HG03469 (cell line): ENCODE measurements at regions not wholly inside any gene's neighbourhood (a gene's known extent, or its start where the extent isn't known, plus 50 kb on each side); places are given as distances from the start of the nearest gene placed in this dataset.
A peak's percentile ranks its signal among the peaks of the same experiment; 100 is the strongest.
"Not testable (repeated sequence)": the region's sequence is repeated elsewhere in the genome, so short reads cannot be mapped to it uniquely, and the experiment has no call there.

ENCODE experiments used
- ATAC-seq: cut with Tn5 transposase; IDR thresholded peaks from one replicate; pipeline ENCODE4 v1.9.1; 2021; ENCODE audit warnings: mild to moderate bottlenecking, moderate library complexity, moderate number of reproducible peaks; ENCODE audit not compliant: unreplicated experiment

DNA sequence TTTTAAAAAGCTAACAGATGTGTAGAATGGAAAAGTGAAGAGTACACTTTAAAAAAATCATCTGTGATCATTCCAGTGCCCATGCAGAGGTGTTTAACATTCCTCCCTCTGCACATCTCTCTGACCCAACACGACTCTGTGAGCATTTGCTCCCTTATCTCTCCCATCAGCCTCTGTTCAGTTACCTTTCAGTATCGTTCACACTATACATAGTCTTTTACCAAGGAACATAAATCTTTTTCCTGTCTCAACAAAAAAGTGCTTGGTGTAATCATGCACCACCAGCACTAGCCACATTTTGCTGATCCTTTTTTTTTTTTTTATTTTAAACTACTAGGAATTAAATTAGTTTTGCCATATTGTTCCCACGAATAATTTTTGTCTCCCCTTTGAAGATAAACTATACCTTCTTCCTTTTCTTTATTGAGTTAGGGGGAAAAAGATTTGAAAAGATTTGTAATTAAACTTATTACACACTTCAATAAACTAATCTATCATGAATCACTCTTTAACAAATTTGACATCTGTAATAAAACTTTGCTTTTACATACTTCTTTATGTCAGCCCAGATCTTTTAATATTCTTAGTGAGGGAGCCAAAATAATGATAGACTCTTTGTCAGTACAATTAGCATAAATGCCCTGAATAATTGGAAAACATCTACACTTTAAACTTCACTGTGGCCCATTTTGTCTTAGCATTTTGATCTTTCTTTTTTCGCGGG is 489.8 kb upstream of the FANCL start:
- ATAC-seq: no peak

- no peak for ATAC-seq
These were observed 487.0 kb upstream of the FANCL start for GRCh38 chr2:58727981-58728656.

DNA sequence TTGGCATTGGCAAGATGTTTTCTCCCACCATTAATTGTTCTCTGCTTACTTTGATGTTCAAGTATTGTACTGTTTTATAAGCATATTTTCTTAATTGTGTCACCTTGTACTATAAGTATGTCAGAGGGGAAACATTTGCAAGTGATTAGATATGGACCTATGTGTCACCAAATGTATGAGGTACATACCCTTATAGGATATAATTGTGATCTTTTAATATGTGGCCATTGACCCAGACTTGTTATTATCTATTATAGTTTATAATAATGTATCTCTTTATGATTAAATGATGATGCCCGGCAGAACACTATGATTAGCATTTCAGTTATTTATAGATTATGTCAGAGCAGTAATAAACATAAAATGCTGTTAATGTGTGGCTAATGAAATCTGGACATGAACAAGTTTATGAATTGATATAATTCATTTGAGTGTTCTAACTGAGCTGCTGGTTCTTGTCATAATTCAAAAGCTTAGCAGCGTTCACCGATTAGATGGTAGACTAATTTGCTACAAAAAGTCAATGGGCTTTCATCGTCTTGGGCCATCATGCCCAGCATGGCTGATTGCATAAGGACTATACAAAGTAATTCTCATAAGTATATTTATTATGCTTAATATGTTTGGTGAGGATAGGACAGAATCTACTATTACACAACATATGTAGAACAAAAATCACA is 480.9 kb upstream of the FANCL start:
- ATAC-seq: no peak

GRCh38 chr2:58720770-58721697 is 479.9 kb upstream of the FANCL start:
- no peak for ATAC-seq

DNA sequence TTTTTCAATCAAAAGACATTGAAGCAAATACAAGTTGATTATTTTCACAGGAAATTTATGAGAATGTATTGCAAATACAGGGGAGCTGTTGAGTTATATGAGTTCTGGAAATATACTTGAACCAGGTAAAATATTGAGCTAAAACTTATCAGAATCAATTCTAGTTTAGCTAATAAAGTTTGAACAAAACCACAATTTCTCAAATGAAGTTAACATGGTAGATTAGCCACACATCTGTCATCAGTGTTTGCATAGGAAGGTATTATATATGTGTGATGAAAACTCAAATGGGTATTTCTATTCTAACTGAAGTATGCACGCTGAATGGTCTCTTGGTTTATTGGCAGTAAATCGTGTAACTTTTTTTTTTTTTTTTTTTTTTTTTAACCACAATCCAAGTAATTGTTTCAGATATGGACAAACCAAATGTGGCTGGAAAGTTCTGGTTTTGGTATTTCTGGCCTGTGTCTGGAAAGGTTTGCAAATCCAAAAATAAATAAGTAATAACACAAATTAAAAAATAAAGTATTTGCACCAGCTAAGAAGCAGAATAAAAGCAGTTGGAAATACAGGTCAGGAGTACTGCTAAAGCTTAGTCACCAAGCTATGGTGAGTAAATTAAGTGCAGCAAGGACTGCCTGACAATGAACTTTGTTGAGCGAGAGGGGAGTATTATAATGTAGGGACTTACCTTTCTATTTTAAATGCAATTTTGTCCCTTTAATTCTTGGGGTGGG is 479.1 kb upstream of the FANCL start:
- ATAC-seq: no peak

GRCh38 chr2:58715344-58715743 is 474.2 kb upstream of the FANCL start:
- no peak for ATAC-seq

DNA sequence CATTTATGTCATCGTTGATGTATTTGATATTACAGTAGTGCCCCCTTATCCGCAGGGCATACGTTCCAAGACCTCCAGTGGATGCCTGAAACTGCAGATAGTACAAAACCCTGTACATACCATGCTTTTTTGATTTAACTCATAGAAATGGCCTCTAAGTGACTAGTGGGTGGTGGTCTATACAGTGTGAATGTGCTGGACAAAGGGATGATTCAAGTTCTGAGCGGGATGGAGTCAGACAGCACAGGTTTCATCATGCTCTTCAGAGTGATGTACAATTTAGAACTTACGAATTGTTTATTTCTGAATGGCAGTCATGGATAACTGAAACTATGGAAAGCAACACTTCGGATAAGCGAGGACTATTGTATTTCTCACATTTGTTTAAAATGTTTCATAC is 473.1 kb upstream of the FANCL start:
- ATAC-seq: no peak

- ATAC-seq: no peak
These were observed 469.7 kb upstream of the FANCL start for GRCh38 chr2:58710795-58711279.

- no peak for ATAC-seq
These were observed 468.7 kb upstream of the FANCL start for GRCh38 chr2:58709687-58710354.

DNA sequence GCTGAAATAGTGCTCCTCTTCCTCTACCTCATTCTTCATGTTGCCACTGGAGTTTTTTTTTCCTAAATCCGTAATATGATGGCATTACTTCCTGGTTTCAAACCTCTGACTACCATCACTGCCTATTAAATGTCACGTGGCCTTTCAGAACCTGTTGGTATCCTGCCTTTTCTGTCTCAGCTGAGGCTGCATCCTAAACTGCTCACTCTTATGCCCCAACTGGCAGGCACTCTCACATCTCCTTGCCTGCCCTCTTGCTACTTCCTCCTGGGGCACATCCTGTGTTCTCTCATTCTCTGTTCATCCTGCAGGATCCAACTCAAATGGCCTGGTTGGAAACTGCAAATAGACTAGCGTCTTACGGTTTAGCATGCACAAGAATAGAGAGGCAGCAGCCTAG is 468.1 kb upstream of the FANCL start:
- no peak for ATAC-seq

DNA sequence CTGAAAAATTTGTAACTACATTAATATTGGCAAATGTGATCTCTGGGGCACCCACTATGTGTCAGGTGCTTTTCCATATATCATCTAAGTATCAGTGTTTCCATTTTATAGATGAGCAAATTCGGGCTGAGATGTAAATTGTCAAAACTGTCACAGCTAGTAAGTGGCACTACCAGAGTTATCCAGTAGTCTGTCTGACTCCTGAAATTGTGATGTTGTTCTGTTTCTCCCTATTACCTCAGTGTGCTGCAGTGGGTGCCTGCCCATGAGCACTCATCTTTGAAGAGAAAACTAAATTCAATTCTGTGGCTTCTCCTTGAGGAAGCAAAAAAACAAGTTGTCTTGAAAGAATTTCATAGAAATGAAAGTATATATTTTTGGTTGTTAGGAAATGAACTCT is 467.4 kb upstream of the FANCL start:
- no peak for ATAC-seq

- no peak for ATAC-seq
These were observed 461.3 kb upstream of the FANCL start for GRCh38 chr2:58702302-58702885.

DNA sequence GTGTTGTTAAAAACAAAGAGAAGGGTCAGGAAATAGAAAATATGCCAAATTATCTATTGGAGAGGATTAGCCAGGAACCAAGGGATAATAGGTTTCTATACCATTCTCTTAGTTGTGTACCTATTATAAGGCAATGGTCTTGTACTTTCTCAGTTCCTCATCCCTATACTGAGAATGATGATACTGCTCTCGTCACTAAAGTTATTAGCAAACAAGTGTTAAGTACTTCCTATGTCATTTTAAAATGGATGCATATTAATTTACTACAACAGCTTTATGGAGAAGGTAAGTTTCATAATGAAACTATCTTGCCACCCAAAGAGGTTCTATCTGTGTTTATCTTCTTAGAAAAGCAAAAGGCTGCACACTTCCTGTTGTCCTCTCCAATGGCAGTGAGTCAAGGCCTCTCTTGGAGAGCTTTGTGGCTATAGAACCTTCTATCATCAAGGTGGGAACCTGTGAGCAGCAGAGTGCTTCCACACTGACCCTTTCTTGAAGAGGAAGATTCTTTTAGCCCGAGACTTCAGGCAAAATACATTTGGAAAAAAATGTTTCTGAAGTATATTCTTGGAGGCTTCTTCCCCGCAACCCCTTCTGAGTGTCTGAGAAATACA is 460.7 kb upstream of the FANCL start:
- peak; percentile 57 for ATAC-seq

DNA sequence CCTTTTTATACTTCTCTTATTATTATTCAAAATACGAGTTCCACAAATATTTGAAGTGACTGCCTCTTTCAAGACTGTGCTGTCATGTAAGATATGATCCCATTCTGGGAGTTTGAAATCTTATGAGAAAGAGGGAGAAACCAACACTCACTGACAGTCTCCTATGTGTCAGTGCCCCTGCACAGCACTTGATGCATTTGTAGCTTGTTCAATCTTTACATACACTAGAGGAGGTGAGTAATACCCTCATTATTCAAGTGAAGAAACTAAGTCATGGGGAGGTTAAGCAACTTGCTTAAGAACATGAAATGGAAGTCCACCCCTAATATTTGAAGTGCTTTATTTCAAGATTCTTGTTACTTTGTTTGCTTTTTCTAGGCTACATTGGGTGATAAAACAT is 459.5 kb upstream of the FANCL start:
- ATAC-seq: no peak

GRCh38 chr2:58699411-58699810 is 458.3 kb upstream of the FANCL start:
- no peak for ATAC-seq

GRCh38 chr2:58698620-58699019 is 457.5 kb upstream of the FANCL start:
- ATAC-seq: no peak

DNA sequence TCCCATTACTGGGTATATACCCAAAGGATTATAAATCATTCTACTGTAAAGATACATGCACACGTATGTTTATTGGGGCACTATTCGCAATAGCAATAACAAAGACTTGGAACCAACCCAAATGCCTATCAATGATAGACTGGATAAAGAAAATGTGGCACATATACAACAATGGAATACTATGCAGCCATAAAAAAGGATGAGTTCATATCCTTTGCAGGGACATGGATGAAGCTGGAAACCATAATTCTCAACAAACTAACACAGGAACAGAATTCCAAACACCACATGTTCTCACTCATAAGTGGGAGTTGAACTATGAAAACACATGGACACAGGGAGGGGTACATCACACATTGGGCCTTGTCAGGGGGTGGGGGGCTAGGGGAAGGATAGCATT is 453.0 kb upstream of the FANCL start:
- ATAC-seq: not testable (repeated sequence)

DNA sequence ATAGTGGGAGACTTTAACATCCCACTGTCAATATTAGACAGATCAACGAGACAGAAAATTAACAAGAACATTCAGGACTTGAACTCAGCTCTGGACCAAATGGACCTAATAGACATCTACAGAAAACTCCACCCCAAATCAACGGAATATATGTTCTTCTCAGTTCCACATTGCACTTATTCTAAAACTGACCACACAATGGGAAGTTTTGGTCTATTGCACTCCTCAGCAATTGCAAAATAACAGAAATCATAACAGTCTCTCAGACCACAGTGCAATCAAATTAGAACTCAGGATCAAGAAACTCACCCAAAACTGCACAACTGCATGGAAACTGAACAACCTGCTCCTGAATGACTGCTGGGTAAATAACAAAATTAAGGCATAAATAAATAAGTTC is 449.9 kb upstream of the FANCL start:
- ATAC-seq: not testable (repeated sequence)

DNA sequence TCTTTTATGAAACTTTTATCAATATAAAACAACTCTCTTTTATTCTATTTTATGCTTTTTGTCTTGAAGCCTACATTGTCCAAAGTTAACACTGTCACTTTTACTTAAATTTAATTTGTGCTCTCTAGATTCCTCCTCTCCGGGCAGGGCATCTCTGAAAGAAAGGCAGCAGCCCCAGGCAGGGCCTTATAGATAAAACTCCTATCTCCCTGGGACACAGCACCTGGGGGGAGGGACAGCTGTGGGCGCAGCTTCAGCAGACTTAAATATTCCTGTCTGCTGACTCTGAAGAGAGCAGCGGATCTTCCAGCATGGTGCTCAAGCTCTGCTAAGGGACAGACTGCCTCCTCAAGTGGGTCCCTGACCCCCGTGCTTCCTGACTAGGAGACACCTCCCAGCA is 447.7 kb upstream of the FANCL start:
- no peak for ATAC-seq
